ENCODE measurements at regions not wholly inside any gene's neighbourhood (a gene's known extent, or its start where the extent isn't known, plus 50 kb on each side); places are given as distances from the start of the nearest gene placed in this dataset.

DNA sequence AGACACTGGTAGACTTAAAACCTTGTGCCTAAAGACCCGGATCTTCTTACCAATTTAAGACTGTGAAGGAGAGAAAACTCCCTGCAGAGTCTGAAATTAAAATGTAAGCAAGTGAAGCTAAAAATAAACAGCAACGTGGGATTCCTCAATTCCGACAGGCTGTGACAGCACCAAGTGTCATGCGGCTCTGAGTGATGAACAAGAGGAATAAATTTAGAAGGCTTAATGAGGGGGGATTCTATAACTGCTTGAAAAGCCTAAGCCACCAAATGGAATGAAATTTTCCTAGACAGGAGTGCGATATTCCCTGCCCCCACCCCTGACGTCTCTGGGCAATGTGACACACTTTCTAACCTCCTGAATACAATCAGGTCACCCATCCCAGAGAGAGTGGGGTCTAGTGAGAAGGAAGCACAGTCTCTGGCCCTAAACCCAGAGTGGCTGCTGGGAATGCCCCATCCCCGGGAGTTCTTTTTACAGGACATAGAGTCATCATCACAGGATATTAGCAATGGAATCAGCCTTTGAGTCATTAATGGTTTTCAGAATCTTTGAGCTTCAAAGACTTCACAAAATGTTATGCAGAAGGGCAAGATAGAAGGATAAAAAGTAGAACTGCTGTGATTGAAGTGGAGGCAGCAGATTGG lies 114.3 kb downstream of the EDEM1 start:
- DNase-seq (ENCODE audit: low spot score) (no peak), ATAC-seq (no peak), FAIRE-seq (no peak)
- in situ Hi-C loops (cut with HindIII; ENCODE audit: extremely low pct_ligation_motif_present, low pct_unique_long_range_greater_than_20kb) (no loop called here), intact Hi-C loops (cut with micrococcal nuclease; ENCODE audit: unreplicated experiment) (loop anchor here (10.0 kb wide), 1 partner anchor 433 kb away; no protein-coding TSS in a partner anchor)
- H4K20me1 ChIP-seq (ENCODE audit: insufficient read depth, low read length): no peaks in the 10 kb centered on the region
- no peaks in the 10 kb centered on the region for H3K79me2 ChIP-seq (ENCODE audit: insufficient read depth, low read length)
- no peak overlapping the region for H3K9ac ChIP-seq (ENCODE audit: insufficient read depth, low read depth, low read length)
- no peak overlapping the region for H3K4me3 ChIP-seq (replicated peaks in 1 of 3; ENCODE audit: insufficient read depth in 1 of 3, low read depth in 2 of 3, low read length in 3 of 3)
- TF ChIP-seq DDIT3 (CRISPR knock-in tag; IDR thresholded peaks at IDR 0.05) (no peak), ZNF383 (CRISPR knock-in tag; IDR thresholded peaks at IDR 0.05; ENCODE audit: borderline replicate concordance) (no peak), KLF13 (CRISPR knock-in tag; IDR thresholded peaks at IDR 0.05) (no peak), ZNF775 (CRISPR knock-in tag; IDR thresholded peaks at IDR 0.05; ENCODE audit: borderline replicate concordance) (no peak), SRF (IDR thresholded peaks at IDR 0.05; ENCODE audit: low read depth, low read length) (no peak), ZNF780A (CRISPR knock-in tag; IDR thresholded peaks at IDR 0.05) (no peak), ZNF20 (CRISPR knock-in tag; IDR thresholded peaks at IDR 0.05) (no peak), KLF6 (CRISPR knock-in tag; IDR thresholded peaks at IDR 0.05) (no peak), ZNF333 (CRISPR knock-in tag; IDR thresholded peaks at IDR 0.05; ENCODE audit: borderline replicate concordance) (no peak), ZFP91 (CRISPR knock-in tag; IDR thresholded peaks at IDR 0.05; ENCODE audit: borderline replicate concordance) (no peak), KDM4B (CRISPR knock-in tag; IDR thresholded peaks at IDR 0.05) (no peak), ASH2L (IDR thresholded peaks at IDR 0.05; ENCODE audit: insufficient read length, low read depth, low read length) (no peak), ZFY (CRISPR knock-in tag; IDR thresholded peaks at IDR 0.05) (no peak), SSRP1 (CRISPR knock-in tag; IDR thresholded peaks at IDR 0.05) (no peak), DPF2 (CRISPR knock-in tag; IDR thresholded peaks at IDR 0.05; ENCODE audit: borderline replicate concordance, low read depth) (no peak), SOX13 (IDR thresholded peaks at IDR 0.05) (no peak), SOX13 (CRISPR knock-in tag; conservative IDR thresholded peaks at IDR 0.05 in 1 of 2, IDR thresholded peaks at IDR 0.05 in 1 of 2) (no peak)
- TF ChIP-seq, protein P1, sequence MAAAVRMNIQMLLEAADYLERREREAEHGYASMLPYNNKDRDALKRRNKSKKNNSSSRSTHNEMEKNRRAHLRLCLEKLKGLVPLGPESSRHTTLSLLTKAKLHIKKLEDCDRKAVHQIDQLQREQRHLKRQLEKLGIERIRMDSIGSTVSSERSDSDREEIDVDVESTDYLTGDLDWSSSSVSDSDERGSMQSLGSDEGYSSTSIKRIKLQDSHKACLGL (CRISPR knock-in tag; IDR thresholded peaks at IDR 0.05): no peak
- H3K4me2 ChIP-seq (ENCODE audit: low read depth, low read length): no peak overlapping the region
- no peaks in the 10 kb centered on the region for H3K9me3 ChIP-seq (ENCODE audit: low read length)
- no peaks in the 10 kb centered on the region for H3K36me3 ChIP-seq (replicated peaks in 1 of 2; ENCODE audit: control insufficient read depth in 1 of 2, insufficient read depth in 2 of 2, low read length in 2 of 2)
- H2AFZ ChIP-seq (ENCODE audit: low read length): no peak overlapping the region
- ChIA-PET POLR2A (no interaction called here), CTCF (ENCODE audit: low intra/inter-chr PET ratio, low total read pairs) (no interaction called here)
- H3K27me3 ChIP-seq (ENCODE audit: control insufficient read depth in 1 of 2, insufficient read depth in 2 of 2, low read length in 2 of 2): 0 out of 5 replicates have a peak, but pooled peaks cover 0 to 3% of the 10 kb centered on the region in 2 experiments
- BruUV-seq (replicated peaks): no TSS peak
- 27% methylated on average over 7 of the region's 7 CpGs for WGBS (ENCODE audit: low lambda C conversion rate)
- H3K27ac ChIP-seq (ENCODE audit: extremely low read length, insufficient read depth, low read length): no peak overlapping the region
- H3K4me1 ChIP-seq (ENCODE audit: insufficient read depth, low read length): 0 out of 2 replicates have a peak, but pooled peaks cover 7% of the 10 kb centered on the region
